ENCODE measurements at regions not wholly inside any gene's neighbourhood (a gene's known extent, or its start where the extent isn't known, plus 50 kb on each side); places are given as distances from the start of the nearest gene placed in this dataset.

GRCh38 chr18:61136711-61137251 is 196.4 kb upstream of the CDH20 start:
- TF ChIP-seq CTCF (conservative IDR thresholded peaks at IDR 0.05; ENCODE audit: low read depth, low read length) (no peak), EZH2 (IDR thresholded peaks at IDR 0.05; ENCODE audit: borderline replicate concordance, low read depth, low read length, poor library complexity, severe bottlenecking) (no peak)

All from A673 (cell line).